NCI-H1694 treated with DMSO at 0.1 percent for 48 hours (cell line): ENCODE measurements at regions not wholly inside any gene's neighbourhood (a gene's known extent, or its start where the extent isn't known, plus 50 kb on each side); places are given as distances from the start of the nearest gene placed in this dataset.
"Not testable (repeated sequence)": the region's sequence is repeated elsewhere in the genome, so short reads cannot be mapped to it uniquely, and the experiment has no call there.

ENCODE experiments used
- DNase-seq: peaks from one replicate; lab custom pipeline; 2025; lab: John Stamatoyannopoulos, UW

- no peak for DNase-seq
Observed at GRCh38 chr14:85071447-85071846, 458.5 kb upstream of the FLRT2 start.

GRCh38 chr14:85074955-85075354 lies 455.0 kb upstream of the FLRT2 start:
- no peak for DNase-seq

- DNase-seq, result no peak
Observed at GRCh38 chr14:85075694-85076476, 454.1 kb upstream of the FLRT2 start.

GRCh38 chr14:85077716-85078115 lies 452.2 kb upstream of the FLRT2 start:
- DNase-seq, result not testable (repeated sequence)

GRCh38 chr14:85079842-85080730 lies 449.9 kb upstream of the FLRT2 start:
- DNase-seq, result no peak

GRCh38 chr14:85084344-85084743 lies 445.6 kb upstream of the FLRT2 start:
- no peak for DNase-seq

GRCh38 chr14:85085981-85086380 lies 444.0 kb upstream of the FLRT2 start:
- no peak for DNase-seq

- no peak for DNase-seq
Observed at GRCh38 chr14:85087201-85087600, 442.7 kb upstream of the FLRT2 start.

GRCh38 chr14:85088192-85088591 lies 441.8 kb upstream of the FLRT2 start:
- DNase-seq, result no peak

- no peak for DNase-seq
Observed at GRCh38 chr14:85090681-85091080, 439.3 kb upstream of the FLRT2 start.

- DNase-seq, result no peak
Observed at GRCh38 chr14:85093631-85094330, 436.2 kb upstream of the FLRT2 start.

- no peak for DNase-seq
Observed at GRCh38 chr14:85102591-85102990, 427.4 kb upstream of the FLRT2 start.

GRCh38 chr14:85106506-85106905 lies 423.4 kb upstream of the FLRT2 start:
- DNase-seq, result no peak

- no peak for DNase-seq
Observed at GRCh38 chr14:85112762-85113161, 417.2 kb upstream of the FLRT2 start.

GRCh38 chr14:85115921-85116320 lies 414.0 kb upstream of the FLRT2 start:
- no peak for DNase-seq

GRCh38 chr14:85118274-85118673 lies 411.7 kb upstream of the FLRT2 start:
- no peak for DNase-seq

- no peak for DNase-seq
Observed at GRCh38 chr14:85122690-85123089, 407.3 kb upstream of the FLRT2 start.

GRCh38 chr14:85123755-85124154 lies 406.2 kb upstream of the FLRT2 start:
- DNase-seq, result no peak

- no peak for DNase-seq
Observed at GRCh38 chr14:85124631-85125290, 405.2 kb upstream of the FLRT2 start.

GRCh38 chr14:85125291-85125670 lies 404.7 kb upstream of the FLRT2 start:
- no peak for DNase-seq

- DNase-seq, result no peak
Observed at GRCh38 chr14:85129921-85130320, 400.0 kb upstream of the FLRT2 start.
